Body of pancreas (tissue), 4 donors: ENCODE measurements at regions not wholly inside any gene's neighbourhood (a gene's known extent, or its start where the extent isn't known, plus 50 kb on each side); places are given as distances from the start of the nearest gene placed in this dataset.

Experiments used
- CTCF ChIP-seq, 7 experiments: fragments of 450-650 bp in 4 of 7; fragments of 200-600 bp in 3 of 7; sonication (generic) in 3 of 7; IDR thresholded peaks; one replicate each; pipeline ENCODE4 v1.5.1; 2016 to 2019; ENCODE audit warnings: antibody characterized with exemption in 7 of 7
- POLR2A ChIP-seq, 3 donors: fragments of 450-650 bp; IDR thresholded peaks; one replicate each; pipeline ENCODE4 v1.6.1; 2016; ENCODE audit warnings: antibody characterized with exemption in 3 of 3, mild to moderate bottlenecking in 2 of 3

GRCh38 chr2:21617885-21618434, 494.2 kb downstream of the TDRD15 start:
- TF ChIP-seq CTCF (IDR thresholded peaks at IDR 0.05) (no peak), POLR2A (IDR thresholded peaks at IDR 0.05) (no peak)
